GM21737 (cell line): ENCODE measurements at regions not wholly inside any gene's neighbourhood (a gene's known extent, or its start where the extent isn't known, plus 50 kb on each side); places are given as distances from the start of the nearest gene placed in this dataset.

Experiments used
- ATAC-seq: cut with Tn5 transposase; IDR thresholded peaks from one replicate; pipeline ENCODE4 v1.9.1; 2021; ENCODE audit warnings: mild to moderate bottlenecking, moderate library complexity; ENCODE audit not compliant: unreplicated experiment

DNA sequence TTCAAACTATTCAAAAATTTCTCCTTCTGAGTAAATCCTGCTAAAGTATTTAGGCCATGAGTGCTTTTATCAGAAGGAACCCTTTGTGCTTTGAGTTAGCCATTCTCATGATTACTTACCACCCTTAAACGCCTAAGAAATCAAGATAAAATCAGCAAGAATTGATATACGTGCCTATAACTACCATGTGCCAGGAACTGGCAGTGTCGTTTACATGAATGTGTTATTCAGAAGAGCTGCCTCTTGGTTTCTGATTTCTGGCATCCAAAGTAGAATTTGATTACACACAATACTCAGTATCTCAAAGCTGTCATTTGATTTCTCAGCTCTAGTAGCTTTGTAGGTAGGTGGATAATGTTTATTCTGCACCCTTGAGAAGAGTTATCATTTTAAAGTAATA lies 351.3 kb upstream of the CCDC54 start:
- no peak for ATAC-seq

DNA sequence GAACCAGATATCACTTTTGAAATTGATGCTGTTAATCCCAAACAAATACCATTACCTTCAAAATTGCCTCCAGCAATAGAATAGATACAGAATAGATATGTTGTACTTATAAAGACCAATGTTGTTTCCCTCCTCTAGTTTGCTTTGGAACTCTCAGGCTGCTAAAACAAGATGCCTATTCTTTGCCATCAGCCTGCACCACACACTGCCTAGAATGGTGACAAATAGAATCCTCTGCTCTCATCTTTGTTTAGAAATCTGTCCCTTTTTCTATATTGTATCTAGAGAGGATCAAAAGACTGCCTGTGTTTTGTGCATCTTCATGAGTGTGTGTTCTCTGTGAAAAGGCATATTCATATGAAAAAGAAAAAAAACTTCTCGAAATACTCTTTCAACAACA lies 349.2 kb upstream of the CCDC54 start:
- ATAC-seq: no peak

DNA sequence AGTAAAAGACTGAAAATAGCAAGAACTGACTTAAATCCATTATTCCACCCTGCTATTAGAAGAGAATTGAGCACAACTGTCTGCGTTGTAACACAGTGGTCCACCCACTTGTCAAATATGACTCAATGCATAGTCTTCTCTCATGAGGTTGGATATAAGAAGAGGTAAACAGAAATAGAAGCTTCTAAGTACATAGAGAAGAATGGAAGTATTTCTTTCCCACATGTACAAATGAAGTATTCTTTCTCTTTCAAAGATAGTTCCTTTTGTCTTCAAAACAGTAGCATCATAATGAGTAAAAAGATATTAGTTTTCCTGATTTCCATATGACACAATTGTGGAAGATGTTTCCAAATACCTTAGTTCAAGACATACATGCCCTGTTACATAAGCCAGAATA lies 348.6 kb upstream of the CCDC54 start:
- no peak for ATAC-seq

DNA sequence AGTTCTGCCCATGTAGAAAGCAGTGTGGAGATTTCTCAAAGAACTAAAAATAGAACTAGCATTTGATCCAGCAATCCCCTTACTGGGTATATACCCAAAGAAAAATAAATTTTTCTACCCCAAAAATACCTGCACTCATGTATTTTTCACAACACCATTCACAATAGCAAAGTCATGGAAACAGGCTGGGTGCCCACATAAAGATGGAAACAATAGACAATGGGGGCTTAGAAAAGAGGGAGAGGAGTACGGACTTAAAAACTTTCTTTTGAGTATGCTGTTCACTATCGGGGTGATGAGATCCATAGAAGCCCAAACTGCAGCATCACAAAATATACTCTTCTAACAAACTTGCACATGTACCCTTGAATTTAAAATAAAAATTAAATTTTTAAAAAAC lies 345.1 kb upstream of the CCDC54 start:
- no peak for ATAC-seq

DNA sequence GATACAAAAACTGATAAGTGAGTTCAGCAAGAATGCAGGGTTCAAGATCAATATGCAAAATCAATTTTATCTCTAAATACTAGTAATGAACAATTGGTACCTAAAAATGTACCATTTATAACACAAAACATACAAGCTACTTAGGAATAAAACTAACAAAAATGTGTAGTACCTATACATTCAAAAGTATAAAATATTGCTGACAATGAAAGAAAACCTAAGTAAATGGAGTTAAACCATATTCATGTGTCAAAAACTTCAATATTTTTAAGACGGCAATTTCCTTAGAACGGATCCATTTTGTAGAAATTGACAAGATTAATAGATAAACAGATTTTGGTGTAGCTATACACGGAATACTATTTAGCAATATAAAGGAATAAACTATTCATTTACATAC lies 343.1 kb upstream of the CCDC54 start:
- no peak for ATAC-seq

DNA sequence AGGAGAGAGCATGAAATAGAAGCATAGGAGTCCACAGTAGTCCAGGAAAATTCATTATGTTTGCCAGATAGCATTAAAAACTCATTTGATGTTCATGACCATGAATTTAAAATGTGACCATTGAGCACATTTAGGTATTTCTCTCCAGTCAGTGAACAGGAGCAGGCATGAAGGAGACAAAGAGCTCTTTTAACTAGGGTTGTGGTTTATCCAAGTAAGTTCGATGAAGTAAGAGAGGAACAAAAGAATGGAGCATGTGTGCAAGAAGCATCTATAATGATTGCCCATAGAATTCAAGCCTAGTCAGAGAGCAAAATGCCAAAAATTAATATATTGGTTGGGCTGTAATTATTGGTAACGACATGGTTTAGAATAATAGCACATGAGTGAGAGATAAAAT lies 342.1 kb upstream of the CCDC54 start:
- no peak for ATAC-seq

DNA sequence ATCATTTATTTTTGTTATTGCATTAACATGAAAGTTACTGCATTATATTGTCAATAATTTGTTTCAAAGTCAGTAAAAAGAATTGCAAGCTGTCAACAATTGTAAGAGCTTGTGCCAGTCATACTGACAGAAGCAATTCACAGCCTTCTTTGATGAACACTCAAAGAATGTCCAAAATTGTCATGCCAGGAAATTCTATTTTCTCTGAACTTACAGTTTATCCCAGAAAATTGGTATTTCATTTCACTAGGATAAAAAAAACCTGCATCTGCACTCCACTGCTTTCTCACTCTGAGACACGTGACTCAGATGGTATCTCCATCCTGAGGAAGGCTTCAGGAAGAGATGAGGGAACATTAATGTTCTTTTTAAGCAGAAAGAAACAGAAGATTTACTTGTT lies 332.6 kb upstream of the CCDC54 start:
- no peak for ATAC-seq

DNA sequence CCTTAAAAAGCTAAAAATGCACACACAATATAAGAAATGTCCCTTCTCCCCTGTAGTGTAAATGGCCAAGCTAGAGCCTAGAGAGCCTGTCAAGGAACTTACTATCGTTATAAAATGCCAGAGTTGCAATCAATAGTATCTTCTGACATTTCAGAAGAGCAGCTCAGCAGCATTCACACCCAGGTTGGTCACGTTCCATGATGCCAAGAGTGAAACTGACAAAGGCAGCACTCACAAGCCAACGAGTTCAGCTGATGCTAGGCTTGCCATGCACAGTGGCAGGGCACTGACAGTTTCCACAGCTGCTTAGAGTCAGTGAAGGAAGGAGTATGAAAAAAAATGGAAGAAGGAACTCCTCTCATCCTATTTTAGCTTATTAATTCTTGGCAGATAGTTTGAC lies 331.4 kb upstream of the CCDC54 start:
- no peak for ATAC-seq

DNA sequence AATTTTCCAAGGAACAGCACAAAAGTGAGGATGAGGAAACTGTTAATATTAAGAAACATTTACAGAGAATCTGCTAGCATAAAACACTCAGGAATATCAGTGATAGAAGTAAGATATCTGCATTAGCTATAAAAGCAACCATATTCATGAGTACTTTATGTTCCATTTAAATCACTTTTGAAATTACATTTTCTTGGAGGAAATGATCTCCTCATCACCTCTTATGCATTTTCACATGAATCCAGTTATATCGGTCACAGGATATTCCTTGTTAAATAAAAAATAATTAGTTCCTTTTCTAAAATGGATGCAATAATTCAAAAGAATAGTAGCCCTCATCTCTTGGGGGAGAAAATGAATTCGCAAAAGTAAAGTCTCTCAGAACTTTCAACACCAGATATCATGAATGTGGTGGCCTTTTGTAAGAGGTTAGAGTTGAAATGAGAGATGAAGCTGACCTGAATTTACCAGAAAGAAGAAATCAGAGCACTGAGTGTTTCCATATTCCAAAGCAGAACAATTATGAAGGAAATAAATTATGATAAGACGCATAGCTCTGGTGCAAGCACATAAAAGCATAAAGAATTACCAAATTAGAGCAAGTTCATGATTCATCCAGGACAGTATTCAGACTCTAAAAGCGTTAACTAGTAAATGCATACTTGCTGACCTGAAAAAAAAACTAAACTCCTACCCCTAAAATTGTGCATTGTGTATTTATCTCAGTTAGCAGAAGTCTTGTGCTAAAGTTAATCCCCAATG lies 321.9 kb upstream of the CCDC54 start:
- no peak for ATAC-seq

DNA sequence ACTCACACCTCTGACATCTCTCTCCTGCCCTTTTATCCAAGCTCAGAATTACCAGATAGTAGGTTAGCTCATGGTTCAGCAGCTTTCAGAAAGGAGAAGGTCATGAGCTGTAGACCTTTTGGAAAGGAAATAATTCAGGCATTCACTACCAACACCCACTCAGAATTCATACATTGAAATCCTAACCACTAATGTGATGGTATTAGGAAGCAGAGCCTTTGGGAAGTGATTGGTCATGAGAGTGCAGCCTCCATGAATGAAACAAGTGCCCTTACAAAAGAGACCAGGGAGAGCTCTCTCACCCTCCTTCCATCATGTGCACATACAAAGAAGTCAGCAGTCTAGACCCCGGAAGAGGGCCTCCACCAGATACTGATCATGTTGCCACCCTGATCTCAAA lies 315.8 kb upstream of the CCDC54 start:
- ATAC-seq: no peak

DNA sequence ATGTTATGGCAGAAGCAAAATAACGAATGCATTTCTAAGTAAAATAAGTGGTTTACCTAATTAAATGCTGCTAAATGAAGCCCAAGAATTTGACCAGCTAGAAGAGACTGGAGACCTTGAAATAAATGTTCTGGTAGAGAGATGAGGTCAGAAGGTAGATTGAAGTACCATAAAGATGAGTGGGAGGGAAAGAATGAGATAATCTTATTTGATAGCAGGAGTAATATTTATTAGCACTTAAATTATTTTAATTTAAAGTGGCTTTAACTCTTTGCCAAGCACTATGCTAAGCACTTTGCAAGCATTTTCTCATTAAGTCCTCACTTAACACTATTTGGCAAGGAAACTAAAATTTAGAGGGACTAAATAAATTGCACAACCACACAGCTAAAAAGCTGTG lies 314.9 kb upstream of the CCDC54 start:
- ATAC-seq: no peak

DNA sequence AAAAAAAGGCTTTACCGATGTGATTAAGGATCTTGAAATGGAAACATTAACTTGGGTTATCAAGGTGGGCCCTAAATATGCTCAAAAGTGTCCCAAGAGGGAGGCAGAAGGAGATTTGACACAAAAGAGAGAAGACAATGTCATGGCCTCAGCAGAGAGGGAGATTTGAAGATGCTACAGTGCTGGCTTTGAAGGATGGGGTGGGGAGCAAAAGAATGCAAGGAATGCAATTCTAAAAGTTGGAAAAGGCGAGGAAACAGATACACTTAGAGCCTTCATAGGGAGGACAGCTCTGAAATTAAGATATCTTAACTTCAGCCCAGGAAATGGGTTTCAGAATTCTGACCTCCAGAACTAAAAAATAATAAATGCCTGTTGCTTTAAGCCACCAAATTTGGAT lies 314.5 kb upstream of the CCDC54 start:
- ATAC-seq: no peak

DNA sequence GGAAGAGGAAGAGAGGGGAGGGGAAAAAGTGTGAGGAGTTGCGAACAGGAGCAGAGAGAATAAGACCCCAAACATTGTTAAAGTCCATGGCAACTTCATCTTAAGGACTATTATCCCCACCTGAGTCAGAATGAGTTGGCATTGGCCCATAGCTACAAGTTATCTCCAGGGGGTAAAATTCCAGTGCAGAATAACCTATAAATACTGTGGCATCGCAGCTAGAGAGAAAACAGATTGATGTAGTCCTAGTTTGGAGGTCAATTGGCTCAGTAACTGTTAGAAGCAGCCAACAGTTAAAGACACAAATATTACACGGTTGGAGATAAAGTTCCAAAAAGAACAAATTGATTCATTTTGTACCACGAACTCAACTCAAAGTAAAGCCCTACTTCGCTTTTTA lies 313.9 kb upstream of the CCDC54 start:
- ATAC-seq: no peak

DNA sequence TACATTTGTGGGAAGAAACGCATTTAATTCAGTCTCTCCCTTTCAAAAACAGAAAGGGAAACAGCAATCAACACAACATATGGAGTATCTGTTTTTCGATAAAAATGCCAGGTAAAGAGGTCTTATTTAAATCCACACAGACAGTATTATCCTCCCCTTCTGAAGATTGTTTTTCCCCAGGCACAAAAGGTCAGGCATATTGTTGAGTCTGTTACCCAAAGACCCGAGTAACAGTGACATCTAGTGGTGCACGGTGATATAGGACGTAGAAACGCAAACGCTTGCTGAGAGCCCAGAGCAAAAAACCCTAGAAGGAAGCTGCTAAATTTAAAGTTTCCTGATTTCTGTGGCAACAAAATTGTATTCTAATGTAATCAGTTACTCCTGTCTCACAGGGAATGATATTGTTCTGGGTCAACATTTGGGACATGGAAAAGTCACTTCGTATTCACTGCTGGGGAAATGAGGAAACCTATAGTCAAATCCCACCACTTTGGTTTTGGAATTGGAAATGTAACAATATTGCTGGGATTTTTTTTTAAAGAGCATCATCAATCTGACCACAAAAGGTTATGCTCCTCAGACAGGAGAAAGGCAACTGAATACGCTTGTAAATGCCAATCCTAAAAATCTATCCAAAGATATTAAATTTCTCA lies 312.7 kb upstream of the CCDC54 start:
- peak; percentile 92 for ATAC-seq

DNA sequence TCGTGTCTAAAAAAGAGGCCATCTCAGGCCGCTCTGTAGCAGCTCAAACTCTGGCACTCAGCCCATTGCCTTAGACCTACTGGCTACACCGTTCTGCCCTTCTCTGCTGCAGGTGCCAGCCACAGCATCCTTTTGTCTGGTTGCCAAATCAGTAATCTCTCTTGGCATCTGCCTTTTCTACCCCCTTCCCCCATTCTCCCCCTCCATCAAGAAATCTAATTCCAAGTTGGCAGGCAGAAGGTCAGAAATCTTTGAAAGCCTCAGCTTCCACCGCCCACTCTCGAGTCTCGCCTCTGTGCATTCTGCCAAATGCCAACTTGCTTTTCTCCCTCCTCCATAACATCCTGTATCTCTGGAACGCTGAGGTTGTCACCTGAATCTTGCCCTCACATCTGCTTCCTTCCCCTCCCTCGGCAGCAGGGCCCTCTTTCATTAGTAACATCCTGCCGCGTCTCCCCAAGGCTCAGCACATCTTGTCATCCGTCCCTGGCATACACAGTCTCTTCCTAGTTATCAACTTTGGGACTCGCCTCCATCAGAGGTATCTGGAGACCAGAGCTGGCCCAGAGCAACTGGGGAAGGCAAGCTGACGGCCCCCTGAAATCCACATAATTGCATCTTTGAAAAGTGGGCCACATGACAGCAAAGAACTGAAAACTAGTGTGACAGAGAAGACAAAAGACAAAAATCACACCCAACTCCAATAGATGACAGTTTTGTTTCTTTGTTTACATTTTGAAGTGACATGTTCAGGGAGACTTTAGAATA lies 312.0 kb upstream of the CCDC54 start:
- no peak for ATAC-seq

DNA sequence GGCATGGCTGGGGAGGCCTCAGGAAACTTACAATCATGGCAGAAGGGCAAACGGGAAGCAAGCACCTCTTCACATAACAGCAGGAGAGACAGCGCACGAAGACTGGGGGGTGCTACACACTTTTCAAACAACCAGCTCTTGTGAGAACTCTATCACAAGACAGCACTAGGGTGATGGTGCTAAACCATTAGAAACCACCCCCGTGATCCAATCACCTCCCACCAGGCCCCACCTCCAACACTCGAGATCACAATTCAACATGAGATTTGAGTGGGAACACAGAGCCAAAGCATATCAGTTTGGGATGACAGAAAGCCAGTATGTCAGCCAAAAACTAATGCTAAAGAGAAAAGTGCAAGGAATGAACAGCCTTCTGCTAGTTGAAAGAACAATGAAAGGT lies 309.8 kb upstream of the CCDC54 start:
- no peak for ATAC-seq

DNA sequence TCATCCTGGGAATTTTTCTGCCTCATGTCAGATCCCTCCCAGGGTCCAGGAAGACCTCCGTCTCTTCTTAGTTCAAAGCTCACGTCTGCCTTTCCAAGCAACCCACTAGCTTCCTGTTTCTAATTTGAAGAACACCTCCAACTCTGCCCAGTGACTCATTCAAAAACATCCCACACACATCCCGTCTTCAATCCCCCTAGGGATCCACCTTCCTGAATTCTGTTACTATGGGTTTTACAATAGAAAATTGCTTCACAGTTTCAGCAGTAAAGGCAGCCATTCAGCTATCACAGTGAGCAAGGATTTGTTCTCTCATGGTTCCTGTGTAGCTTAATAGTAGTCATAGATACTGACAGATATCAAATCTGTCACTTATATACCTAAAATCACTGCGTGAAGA lies 308.3 kb upstream of the CCDC54 start:
- no peak for ATAC-seq

DNA sequence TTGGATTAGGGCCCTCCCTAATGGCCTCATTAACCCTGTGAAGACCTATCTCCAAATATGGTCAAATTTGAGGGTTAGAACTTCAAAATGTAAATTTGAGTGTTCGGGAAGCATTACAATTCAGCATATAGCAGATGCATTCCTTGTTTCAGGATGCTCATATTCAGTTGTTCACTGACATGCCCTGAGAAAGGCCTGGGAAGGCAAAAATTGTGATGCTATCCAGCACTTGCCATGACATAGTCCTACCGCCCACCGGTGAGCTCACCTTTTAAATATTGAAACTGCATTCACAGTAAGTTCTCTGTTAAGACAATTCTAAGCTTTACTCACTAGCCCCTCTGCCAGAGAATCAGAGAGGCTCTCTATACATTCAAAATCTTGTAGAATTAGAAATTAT lies 300.3 kb upstream of the CCDC54 start:
- no peak for ATAC-seq

DNA sequence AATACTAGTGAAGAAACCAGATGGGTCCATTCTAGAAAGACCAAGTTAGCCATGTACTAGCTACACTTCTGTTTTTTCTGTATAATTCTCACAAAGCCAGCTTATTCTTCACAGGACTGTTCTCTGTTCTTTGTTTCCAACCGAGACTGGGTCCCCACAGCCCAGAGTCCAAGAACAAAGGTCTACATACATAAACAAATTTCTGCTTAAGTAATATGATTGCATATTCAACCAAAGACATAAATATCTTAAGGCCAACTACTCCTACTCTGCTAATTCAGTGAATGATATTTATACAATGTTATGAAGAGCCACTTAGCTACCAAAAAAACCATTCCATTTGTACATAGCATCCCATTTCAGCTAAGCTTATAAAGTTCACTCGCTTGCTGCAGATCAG lies 299.8 kb upstream of the CCDC54 start:
- ATAC-seq: no peak

DNA sequence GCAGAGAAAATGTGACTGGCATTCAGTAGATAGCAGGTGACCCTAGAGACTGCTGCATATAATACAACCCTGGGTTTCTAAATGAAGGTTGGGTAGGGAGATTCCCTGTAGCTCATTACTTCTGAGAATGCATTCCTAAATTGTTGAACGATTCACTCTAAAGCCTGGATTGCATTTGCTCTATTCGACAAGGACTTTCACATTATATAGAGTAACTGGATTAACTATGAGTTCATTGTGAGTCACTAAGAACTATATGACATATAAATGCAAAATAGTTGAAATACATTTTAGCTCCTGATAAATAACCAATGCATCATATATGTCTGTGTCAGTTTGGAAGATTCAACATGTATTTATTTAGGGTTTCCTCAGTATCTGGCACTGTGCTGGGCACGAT lies 294.7 kb upstream of the CCDC54 start:
- ATAC-seq: no peak

DNA sequence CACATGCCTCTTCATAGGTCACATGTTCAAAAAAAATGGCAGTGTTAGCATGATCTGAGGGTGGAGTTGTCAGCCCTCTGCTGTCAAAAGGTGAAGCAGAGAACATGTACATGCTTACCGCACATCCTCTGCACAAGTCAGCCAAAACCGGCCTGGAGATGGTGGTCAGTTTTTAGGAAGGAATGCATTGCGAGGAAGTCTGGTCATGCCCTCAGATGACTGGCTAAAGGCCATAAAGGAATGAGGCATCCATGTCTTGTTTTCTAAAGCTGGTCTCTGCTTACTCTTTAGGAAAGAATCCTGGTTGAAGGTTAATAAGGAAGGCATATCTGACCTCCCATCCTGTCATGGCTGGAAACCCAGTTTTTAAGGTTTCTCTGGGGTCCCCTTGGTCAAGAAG lies 292.0 kb upstream of the CCDC54 start:
- ATAC-seq: no peak

DNA sequence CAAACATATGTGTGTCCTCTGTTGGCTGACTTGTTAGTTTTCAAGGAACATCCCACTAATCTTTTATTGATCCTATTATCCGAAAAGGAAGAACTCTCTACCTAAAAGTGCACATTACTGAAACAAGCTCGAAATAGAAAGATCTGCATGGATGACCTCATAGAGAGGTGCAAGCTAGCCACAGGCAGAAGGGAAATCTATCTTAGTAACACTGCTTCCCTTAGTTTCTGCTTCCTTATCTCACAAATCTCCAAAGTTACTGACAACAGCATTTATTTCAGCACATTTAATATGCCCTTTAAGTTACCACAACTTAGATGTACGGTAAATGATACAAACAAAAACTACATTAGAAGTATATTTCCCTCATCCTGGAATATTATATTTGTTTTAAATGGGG lies 285.1 kb upstream of the CCDC54 start:
- ATAC-seq: no peak
